CD4-positive, alpha-beta memory T cell (primary cell): ENCODE measurements at regions not wholly inside any gene's neighbourhood (a gene's known extent, or its start where the extent isn't known, plus 50 kb on each side); places are given as distances from the start of the nearest gene placed in this dataset.

Source experiments
- CTCF ChIA-PET: fragments of 350-600 bp; sonication (Branson Sonifier 250); formaldehyde crosslinking; loops from one replicate; lab custom pipeline; 2021; ENCODE audit warnings: inconsistent platforms; ENCODE audit not compliant: partially characterized antibody; lab: Charles Lee
- POLR2A ChIA-PET: fragments of 350-600 bp; sonication (Branson Sonifier 250); formaldehyde crosslinking; loops from one replicate; lab custom pipeline; 2021; ENCODE audit not compliant: partially characterized antibody; lab: Charles Lee
- DNase-seq, 5 donors: peaks; one replicate each; pipeline versions ENCODE4 v3.0.0 to v3.0.0-alpha.2; 2020 to 2022; ENCODE audit warnings: mixed read lengths in 1 of 5
- H3K27ac ChIP-seq: one replicate; pipeline ENCODE4 v1.7.0; 2013; ENCODE audit warnings: low read depth, low read length
- H3K27me3 ChIP-seq: 2 replicates; pipeline ENCODE4 v1.7.0; 2013; ENCODE audit warnings: mild to moderate bottlenecking, low read length, moderate library complexity; ENCODE audit not compliant: insufficient read depth
- H3K36me3 ChIP-seq: 2 replicates; pipeline ENCODE4 v1.7.0; 2013; ENCODE audit warnings: mild to moderate bottlenecking, low read length, moderate library complexity; ENCODE audit not compliant: insufficient read depth
- H3K4me1 ChIP-seq: 2 replicates; pipeline ENCODE4 v1.7.0; 2013; ENCODE audit warnings: mild to moderate bottlenecking, low read length, moderate library complexity; ENCODE audit not compliant: insufficient read depth
- H3K4me3 ChIP-seq, 2 donors: one replicate each; pipeline ENCODE4 v1.7.0; 2013; ENCODE audit warnings: low read length in 2 of 2, mild to moderate bottlenecking in 1 of 2
- H3K9me3 ChIP-seq, 2 donors: one replicate each; pipeline ENCODE4 v1.7.0; 2013; ENCODE audit warnings: low read length in 2 of 2, control low read depth in 1 of 2; ENCODE audit not compliant: control insufficient read depth in 1 of 2
- H3K27ac Mint-ChIP-seq, 7 donors: one replicate each; pipeline ENCODE4 v1.8.0; 2020 to 2021; ENCODE audit warnings: mixed read lengths in 7 of 7, mild to moderate bottlenecking in 6 of 7, inconsistent platforms in 3 of 7, moderate library complexity in 3 of 7
- H3K27me3 Mint-ChIP-seq, 2 donors: one replicate each; pipeline ENCODE4 v1.8.0; 2020 to 2021; ENCODE audit warnings: mixed read lengths in 2 of 2
- H3K36me3 Mint-ChIP-seq, 2 donors: one replicate each; pipeline ENCODE4 v1.8.0; 2020 to 2021; ENCODE audit warnings: mixed read lengths in 2 of 2, inconsistent platforms in 1 of 2, mild to moderate bottlenecking in 1 of 2
- H3K4me1 Mint-ChIP-seq, 4 donors: one replicate each; pipeline ENCODE4 v1.8.0; 2020 to 2021; ENCODE audit warnings: mixed read lengths in 4 of 4, mild to moderate bottlenecking in 1 of 4
- H3K4me3 Mint-ChIP-seq, 8 donors: one replicate each; pipeline ENCODE4 v1.8.0; 2020 to 2021; ENCODE audit warnings: mixed read lengths in 8 of 8, mild to moderate bottlenecking in 7 of 8, moderate library complexity in 6 of 8, inconsistent platforms in 3 of 8
- H3K9me3 Mint-ChIP-seq, 8 donors: one replicate each; pipeline ENCODE4 v1.8.0; 2020 to 2021; ENCODE audit warnings: mixed read lengths in 8 of 8, mild to moderate bottlenecking in 5 of 8, inconsistent platforms in 3 of 8, moderate library complexity in 1 of 8
- intact Hi-C: fragments of 100-400 bp; cut with micrococcal nuclease; formaldehyde crosslinking; loops from one replicate; pipeline ENCODE4 v1.15.1; 2023

DNA sequence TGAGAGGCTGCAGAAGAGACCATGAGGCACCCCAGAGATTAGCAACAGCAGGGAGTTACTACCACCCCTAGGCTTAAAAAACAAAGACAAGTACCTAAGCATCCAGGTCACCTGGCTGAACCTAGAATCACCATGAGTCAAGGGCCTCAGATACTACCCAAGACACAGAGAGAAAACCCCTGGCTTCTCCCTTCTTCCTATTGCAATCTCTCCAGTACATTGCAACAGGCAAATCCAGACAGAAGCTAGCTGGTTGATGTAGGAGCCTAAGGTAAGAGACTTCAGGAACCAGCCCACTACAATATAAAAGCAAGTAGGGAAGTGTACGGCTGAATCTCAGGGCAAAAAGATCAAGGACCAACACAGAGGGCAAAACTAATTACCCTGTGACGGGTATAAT lies 367.2 kb downstream of the PLPP3 start:
- Histone ChIP-seq H3K27ac (no peak overlapping the region), H3K36me3 (no peaks in the 10 kb centered on the region), H3K9me3 (no peaks in the 10 kb centered on the region), H3K4me3 (no peak overlapping the region), H3K27me3 (no peaks in the 10 kb centered on the region), H3K4me1 (no peaks in the 10 kb centered on the region)
- CTCF ChIA-PET = no interaction called here
- no peaks in the 10 kb centered on the region for H3K27me3 Mint-ChIP-seq
- H3K9me3 Mint-ChIP-seq = peaks cover 0 to 2% (median 0%) of the 10 kb centered on the region in 8 donors
- no peaks in the 10 kb centered on the region for H3K36me3 Mint-ChIP-seq
- no peak overlapping the region for H3K27ac Mint-ChIP-seq
- H3K4me1 Mint-ChIP-seq = no peaks in the 10 kb centered on the region
- H3K4me3 Mint-ChIP-seq = no peak overlapping the region
- intact Hi-C loops = no loop called here
- no peak for DNase-seq
- POLR2A ChIA-PET = no interaction called here

DNA sequence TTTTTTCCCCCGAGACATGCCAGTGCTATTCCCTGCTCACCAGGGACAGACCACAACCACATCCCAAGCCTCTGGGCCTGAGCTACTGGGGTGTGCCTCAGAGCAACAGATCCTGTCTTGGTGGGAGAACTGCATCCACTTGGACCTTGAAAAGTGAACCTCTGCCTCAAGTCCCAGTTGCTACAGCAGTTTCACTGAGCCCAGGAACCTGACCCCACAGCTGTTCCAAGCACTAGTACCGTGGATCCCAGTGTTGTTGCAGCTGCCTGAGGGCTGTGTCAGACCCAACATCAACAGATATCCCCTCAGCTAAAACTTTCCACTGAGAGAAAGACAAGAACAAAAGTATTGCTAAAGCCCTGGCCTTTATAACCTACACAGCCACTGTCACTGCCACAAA lies 373.0 kb downstream of the PLPP3 start:
- Histone ChIP-seq H3K4me3 (no peak overlapping the region), H3K27ac (no peak overlapping the region), H3K27me3 (no peaks in the 10 kb centered on the region), H3K36me3 (no peaks in the 10 kb centered on the region), H3K4me1 (no peaks in the 10 kb centered on the region), H3K9me3 (no peaks in the 10 kb centered on the region)
- Mint-ChIP-seq H3K9me3 (peaks cover 0 to 4% (median under 1%) of the 10 kb centered on the region in 8 donors), H3K4me3 (no peak overlapping the region), H3K27me3 (peaks cover 0 to 2% of the 10 kb centered on the region in 2 donors), H3K4me1 (no peaks in the 10 kb centered on the region), H3K27ac (no peak overlapping the region), H3K36me3 (no peaks in the 10 kb centered on the region)
- intact Hi-C loops = no loop called here
- ChIA-PET POLR2A (no interaction called here), CTCF (no interaction called here)
- DNase-seq = no peak

DNA sequence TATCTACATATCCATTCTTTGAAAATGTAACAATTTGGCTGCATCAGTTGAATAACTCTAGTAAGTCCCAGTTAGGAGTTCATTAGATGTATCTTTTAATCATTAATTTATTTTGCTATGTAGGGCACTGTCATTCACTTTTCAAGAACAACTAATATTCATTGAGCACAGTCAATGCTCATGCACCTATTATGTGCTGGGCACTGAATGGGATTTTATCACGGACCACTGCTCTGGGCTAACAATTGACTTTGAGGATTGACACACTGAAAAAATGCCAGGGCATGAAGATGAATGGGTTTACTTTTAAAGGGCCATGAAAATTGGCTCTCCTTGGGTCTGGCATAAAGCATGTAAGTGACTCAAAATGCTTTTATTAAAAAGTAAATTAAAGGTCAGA lies 375.2 kb downstream of the PLPP3 start:
- H3K4me3 Mint-ChIP-seq = no peak overlapping the region
- no peaks in the 10 kb centered on the region for H3K4me1 Mint-ChIP-seq
- peaks cover 0 to 4% (median 0%) of the 10 kb centered on the region in 8 donors for H3K9me3 Mint-ChIP-seq
- Histone ChIP-seq H3K27me3 (no peaks in the 10 kb centered on the region), H3K9me3 (no peaks in the 10 kb centered on the region), H3K4me1 (no peaks in the 10 kb centered on the region), H3K27ac (no peak overlapping the region), H3K4me3 (no peak overlapping the region), H3K36me3 (no peaks in the 10 kb centered on the region)
- CTCF ChIA-PET = no interaction called here
- POLR2A ChIA-PET = no interaction called here
- H3K36me3 Mint-ChIP-seq = no peaks in the 10 kb centered on the region
- peaks cover 0 to 2% of the 10 kb centered on the region in 2 donors for H3K27me3 Mint-ChIP-seq
- intact Hi-C loops = no loop called here
- H3K27ac Mint-ChIP-seq = no peak overlapping the region
- no peak for DNase-seq

DNA sequence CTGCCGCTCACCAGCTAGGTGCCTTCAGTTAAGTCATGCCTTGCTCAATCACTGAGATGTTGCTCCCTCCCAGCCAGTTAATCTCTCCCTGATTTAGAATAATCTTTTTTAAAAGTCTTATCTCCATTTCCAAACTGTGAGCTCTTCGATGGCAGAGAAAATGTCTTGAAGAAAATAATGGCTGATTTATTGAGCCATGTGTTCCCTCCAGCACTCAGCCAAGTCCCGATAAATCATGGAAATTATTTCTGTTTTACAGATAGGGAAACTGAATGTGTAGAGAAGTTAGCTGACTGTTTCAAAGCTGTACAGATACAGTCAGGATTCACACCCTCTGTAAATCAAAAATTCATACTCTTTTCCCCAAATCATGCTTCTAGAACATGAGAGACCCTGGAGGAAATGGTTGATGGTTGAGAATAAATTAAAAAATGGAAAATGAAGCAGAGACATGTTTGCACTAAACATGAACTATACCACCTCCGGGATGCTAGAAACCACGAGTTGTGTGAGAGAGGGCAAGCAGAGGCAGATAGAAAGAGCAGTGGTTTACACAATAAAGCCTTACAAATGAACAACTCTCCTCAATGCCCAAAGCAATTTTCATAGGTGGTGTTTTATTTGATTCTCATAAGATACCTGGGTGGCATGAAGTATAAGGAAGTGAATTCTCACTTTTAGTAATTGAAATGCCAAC lies 376.4 kb downstream of the PLPP3 start:
- H3K9me3 ChIP-seq = no peaks in the 10 kb centered on the region

DNA sequence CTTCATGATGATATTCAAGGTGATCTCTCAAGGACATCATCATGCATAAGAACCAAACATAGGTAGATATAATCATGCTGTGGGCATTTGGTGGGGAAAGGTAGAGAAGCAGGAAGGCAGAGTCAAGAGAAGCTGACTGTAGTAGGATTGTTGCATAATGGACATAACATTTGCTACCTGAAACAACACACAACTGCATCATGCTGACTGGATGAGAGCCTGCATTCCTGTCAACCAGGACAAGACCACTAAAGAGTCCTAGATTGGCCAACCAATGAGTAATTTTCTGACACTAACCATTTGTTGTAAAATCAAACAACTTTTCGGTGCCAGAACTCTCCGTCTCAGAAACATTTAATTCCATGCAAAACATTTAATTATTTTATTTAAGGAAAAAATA lies 377.2 kb downstream of the PLPP3 start:
- no peak overlapping the region for H3K27ac Mint-ChIP-seq
- DNase-seq = no peak
- Histone ChIP-seq H3K4me1 (no peaks in the 10 kb centered on the region), H3K9me3 (no peaks in the 10 kb centered on the region), H3K27me3 (no peaks in the 10 kb centered on the region), H3K36me3 (no peaks in the 10 kb centered on the region), H3K27ac (no peak overlapping the region), H3K4me3 (no peak overlapping the region)
- CTCF ChIA-PET = no interaction called here
- POLR2A ChIA-PET = no interaction called here
- H3K36me3 Mint-ChIP-seq = no peaks in the 10 kb centered on the region
- no peak overlapping the region for H3K4me3 Mint-ChIP-seq
- intact Hi-C loops = no loop called here
- peaks cover 0 to 2% of the 10 kb centered on the region in 2 donors for H3K27me3 Mint-ChIP-seq
- H3K9me3 Mint-ChIP-seq = peaks cover 0 to 7% (median 0%) of the 10 kb centered on the region in 8 donors
- no peaks in the 10 kb centered on the region for H3K4me1 Mint-ChIP-seq

More for the DNA sequence above, 376.4 kb downstream of the PLPP3 start:
- no peak overlapping the region for H3K4me3 Mint-ChIP-seq
- H3K27ac ChIP-seq = no peak overlapping the region
- ChIA-PET POLR2A (no interaction called here), CTCF (no interaction called here)
- H3K9me3 Mint-ChIP-seq = peaks cover 0 to 4% (median 0%) of the 10 kb centered on the region in 8 donors
- no peaks in the 10 kb centered on the region for H3K36me3 ChIP-seq
- no peak overlapping the region for H3K27ac Mint-ChIP-seq
- H3K27me3 ChIP-seq = no peaks in the 10 kb centered on the region
- H3K36me3 Mint-ChIP-seq = no peaks in the 10 kb centered on the region
- no peaks in the 10 kb centered on the region for H3K4me1 Mint-ChIP-seq
- no peak for DNase-seq
- H3K4me3 ChIP-seq = no peak overlapping the region
- peaks cover 0 to 2% of the 10 kb centered on the region in 2 donors for H3K27me3 Mint-ChIP-seq
- intact Hi-C loops = no loop called here
- H3K4me1 ChIP-seq = no peaks in the 10 kb centered on the region

DNA sequence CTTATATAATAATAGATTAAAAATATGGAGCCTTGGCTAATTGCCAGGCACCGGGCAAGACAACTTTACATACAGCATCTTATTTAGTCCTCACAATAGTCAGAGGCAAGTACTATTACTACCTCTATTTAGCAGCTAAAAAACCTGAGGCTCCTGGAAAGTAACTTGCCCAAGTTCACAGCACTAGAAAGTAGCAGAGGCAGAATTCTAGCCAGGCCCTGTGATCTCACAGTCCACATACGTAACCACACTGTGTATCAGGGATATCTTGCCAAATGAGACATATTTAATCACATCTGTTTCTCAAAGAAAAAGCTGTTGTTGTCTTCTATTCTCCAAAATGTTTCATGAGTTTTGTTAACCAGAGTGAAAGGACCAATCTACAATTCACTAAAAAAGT lies 378.5 kb downstream of the PLPP3 start:
- Histone ChIP-seq H3K4me1 (no peaks in the 10 kb centered on the region), H3K27me3 (no peaks in the 10 kb centered on the region), H3K9me3 (no peaks in the 10 kb centered on the region), H3K4me3 (no peak overlapping the region), H3K36me3 (no peaks in the 10 kb centered on the region), H3K27ac (no peak overlapping the region)
- POLR2A ChIA-PET = no interaction called here
- Mint-ChIP-seq H3K4me1 (no peaks in the 10 kb centered on the region), H3K27ac (no peak overlapping the region), H3K27me3 (peaks cover 0 to 2% of the 10 kb centered on the region in 2 donors), H3K36me3 (no peaks in the 10 kb centered on the region), H3K9me3 (peaks cover 0 to 7% (median 0%) of the 10 kb centered on the region in 8 donors), H3K4me3 (no peak overlapping the region)
- intact Hi-C loops = no loop called here
- CTCF ChIA-PET = no interaction called here
- no peak for DNase-seq

DNA sequence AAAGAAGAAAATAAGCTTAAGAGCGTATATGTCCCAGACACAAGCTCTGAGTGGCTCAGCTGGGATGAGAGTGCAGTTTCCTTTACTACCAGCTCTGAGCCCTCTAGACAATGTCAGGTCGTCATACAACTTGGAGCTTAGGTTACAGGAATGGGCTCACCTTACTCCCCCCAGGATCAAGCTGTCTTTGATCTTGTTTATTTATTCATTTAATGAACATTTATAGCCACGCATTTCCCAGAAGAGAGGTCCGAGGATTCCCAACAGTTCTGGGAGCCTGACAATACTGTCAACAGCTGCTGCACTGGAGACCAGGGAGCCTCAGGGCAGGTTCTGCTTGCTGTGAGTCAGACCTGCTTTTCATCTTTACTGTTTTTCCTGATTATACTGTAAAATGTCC lies 378.9 kb downstream of the PLPP3 start:
- peaks cover 0 to 2% of the 10 kb centered on the region in 2 donors for H3K27me3 Mint-ChIP-seq
- intact Hi-C loops = no loop called here
- Histone ChIP-seq H3K4me1 (no peaks in the 10 kb centered on the region), H3K36me3 (no peaks in the 10 kb centered on the region), H3K9me3 (no peaks in the 10 kb centered on the region), H3K27ac (no peak overlapping the region), H3K27me3 (no peaks in the 10 kb centered on the region), H3K4me3 (no peak overlapping the region)
- POLR2A ChIA-PET = no interaction called here
- no peak overlapping the region for H3K4me3 Mint-ChIP-seq
- H3K4me1 Mint-ChIP-seq = no peaks in the 10 kb centered on the region
- H3K27ac Mint-ChIP-seq = no peak overlapping the region
- peaks cover 0 to 3% (median 0%) of the 10 kb centered on the region in 8 donors for H3K9me3 Mint-ChIP-seq
- H3K36me3 Mint-ChIP-seq = no peaks in the 10 kb centered on the region
- DNase-seq = no peak
- CTCF ChIA-PET = no interaction called here
